ENCODE measurements at regions not wholly inside any gene's neighbourhood (a gene's known extent, or its start where the extent isn't known, plus 50 kb on each side); places are given as distances from the start of the nearest gene placed in this dataset.

DNA sequence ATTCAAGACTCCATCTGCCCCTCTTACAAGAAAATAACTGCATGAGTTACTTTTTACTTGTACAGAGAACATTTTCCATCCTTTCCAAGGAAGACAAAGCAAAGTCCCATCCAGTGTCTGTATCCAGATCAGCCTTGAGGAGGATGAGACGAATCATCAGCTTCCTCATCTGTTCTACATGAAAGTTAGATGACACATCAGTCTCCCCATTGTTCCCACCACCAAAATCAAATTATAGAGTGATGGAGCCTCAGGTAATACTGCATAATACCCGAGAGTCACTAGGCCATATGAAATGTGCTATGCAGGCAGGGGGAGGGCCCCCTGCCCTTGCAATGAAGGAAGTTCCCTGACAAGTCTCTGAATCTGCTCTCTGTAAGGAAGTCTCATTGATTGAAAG lies 1244.6 kb upstream of the SLC10A2 start:
- H3K36me3 Mint-ChIP-seq (ENCODE audit: low read depth) = no peaks in the 10 kb centered on the region
- DNase-seq = no peak
- H3K4me1 Mint-ChIP-seq (ENCODE audit: low read depth) = no peaks in the 10 kb centered on the region
- TF ChIP-seq, protein P1, sequence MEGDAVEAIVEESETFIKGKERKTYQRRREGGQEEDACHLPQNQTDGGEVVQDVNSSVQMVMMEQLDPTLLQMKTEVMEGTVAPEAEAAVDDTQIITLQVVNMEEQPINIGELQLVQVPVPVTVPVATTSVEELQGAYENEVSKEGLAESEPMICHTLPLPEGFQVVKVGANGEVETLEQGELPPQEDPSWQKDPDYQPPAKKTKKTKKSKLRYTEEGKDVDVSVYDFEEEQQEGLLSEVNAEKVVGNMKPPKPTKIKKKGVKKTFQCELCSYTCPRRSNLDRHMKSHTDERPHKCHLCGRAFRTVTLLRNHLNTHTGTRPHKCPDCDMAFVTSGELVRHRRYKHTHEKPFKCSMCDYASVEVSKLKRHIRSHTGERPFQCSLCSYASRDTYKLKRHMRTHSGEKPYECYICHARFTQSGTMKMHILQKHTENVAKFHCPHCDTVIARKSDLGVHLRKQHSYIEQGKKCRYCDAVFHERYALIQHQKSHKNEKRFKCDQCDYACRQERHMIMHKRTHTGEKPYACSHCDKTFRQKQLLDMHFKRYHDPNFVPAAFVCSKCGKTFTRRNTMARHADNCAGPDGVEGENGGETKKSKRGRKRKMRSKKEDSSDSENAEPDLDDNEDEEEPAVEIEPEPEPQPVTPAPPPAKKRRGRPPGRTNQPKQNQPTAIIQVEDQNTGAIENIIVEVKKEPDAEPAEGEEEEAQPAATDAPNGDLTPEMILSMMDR (IDR thresholded peaks at IDR 0.05) = no peak
- no peak overlapping the region for H3K27ac Mint-ChIP-seq
- H3K4me3 Mint-ChIP-seq = no peak overlapping the region
- peaks cover 32% of the 10 kb centered on the region for H3K9me3 Mint-ChIP-seq
- no peaks in the 10 kb centered on the region for H3K27me3 Mint-ChIP-seq (ENCODE audit: insufficient read depth)

DNA sequence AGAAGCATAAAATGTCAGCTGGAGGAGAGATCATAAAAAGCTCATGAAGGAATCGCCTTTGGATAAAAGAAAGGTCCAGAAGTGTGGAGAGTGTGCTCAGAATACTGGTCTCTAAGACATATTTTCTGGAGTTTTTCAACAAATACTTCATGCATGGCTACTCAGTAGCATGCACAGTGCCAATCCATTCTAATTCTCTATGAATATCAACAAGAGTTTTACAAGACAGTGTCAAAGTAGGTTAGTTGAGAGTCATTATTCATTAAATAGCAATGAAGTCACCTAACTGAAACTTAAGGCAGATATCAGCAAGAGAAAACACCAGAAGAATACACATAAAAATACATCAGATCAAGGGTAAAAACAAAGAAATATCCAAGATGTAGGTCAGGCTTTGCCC lies 1243.2 kb upstream of the SLC10A2 start:
- DNase-seq = no peak
- Mint-ChIP-seq H3K36me3 (ENCODE audit: low read depth) (no peaks in the 10 kb centered on the region), H3K27me3 (ENCODE audit: insufficient read depth) (no peaks in the 10 kb centered on the region), H3K4me3 (no peak overlapping the region), H3K9me3 (peaks cover 41% of the 10 kb centered on the region), H3K27ac (no peak overlapping the region), H3K4me1 (ENCODE audit: low read depth) (no peaks in the 10 kb centered on the region)
- TF ChIP-seq, protein P1 (IDR thresholded peaks at IDR 0.05) = no peak

DNA sequence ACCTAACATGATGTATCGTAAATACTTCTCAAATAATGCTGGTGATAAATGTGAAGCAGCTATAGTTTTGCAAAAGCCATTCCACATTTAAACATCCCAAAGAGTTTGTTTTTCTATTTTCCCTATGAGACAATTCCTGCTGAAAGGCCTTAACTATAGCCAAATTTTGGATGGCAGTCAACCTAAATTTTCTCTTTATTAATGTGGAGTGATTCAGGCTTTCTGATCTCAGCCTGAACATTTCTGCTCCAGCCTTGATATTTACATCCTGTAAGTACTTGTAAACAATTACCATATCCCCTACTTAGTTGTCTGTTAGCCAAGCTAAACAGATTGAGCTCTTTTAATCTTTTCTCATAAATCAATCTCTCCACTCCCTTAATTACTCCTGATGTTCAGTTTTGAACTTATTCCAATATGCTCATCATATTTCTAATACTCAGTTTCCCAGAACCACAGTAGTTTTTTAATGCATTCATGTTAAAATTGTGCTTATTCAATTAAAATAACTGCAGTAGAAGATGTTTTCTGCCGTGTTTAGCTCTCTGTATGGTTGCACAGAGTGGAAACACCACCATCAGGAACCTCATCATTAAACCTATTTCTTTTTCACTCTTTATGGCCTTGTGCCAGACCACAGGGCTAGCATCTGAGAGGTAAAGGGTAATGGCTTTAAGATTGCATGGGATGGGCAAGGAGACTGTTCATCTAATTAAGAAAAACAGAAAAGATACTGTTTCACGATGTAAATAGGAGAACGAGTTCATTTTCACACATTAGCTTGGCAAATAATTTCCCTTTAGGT lies 1235.2 kb upstream of the SLC10A2 start:
- H3K36me3 Mint-ChIP-seq (ENCODE audit: low read depth) = 0 out of 2 replicates have a peak, but pooled peaks cover 4% of the 10 kb centered on the region
- no peak overlapping the region for H3K4me3 Mint-ChIP-seq
- TF ChIP-seq, protein P1 (IDR thresholded peaks at IDR 0.05) = no peak
- no peaks in the 10 kb centered on the region for H3K4me1 Mint-ChIP-seq (ENCODE audit: low read depth)
- H3K27me3 Mint-ChIP-seq (ENCODE audit: insufficient read depth) = no peaks in the 10 kb centered on the region
- H3K9me3 Mint-ChIP-seq = peaks cover 24% of the 10 kb centered on the region
- DNase-seq = no peak
- no peak overlapping the region for H3K27ac Mint-ChIP-seq

DNA sequence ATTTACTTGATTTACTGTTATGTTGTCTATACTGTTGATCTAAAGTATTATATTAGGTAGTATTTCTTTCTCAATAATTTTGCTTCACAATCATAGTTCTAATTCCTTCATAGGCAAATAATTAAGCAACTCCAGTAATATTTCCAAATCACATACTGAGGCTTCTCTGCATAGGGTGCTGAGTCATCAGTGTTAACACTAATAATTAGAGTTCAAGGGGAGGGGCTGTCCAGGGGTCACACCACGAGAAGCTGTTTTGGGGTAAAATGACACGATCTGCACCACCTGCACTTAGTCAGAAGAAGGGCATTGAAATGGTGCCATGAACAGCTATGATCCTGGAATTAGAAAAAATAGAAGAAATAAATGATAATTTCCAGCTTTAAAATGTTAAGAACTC lies 1230.9 kb upstream of the SLC10A2 start:
- Mint-ChIP-seq H3K9me3 (peaks cover 25% of the 10 kb centered on the region), H3K4me1 (ENCODE audit: low read depth) (no peaks in the 10 kb centered on the region)

DNA sequence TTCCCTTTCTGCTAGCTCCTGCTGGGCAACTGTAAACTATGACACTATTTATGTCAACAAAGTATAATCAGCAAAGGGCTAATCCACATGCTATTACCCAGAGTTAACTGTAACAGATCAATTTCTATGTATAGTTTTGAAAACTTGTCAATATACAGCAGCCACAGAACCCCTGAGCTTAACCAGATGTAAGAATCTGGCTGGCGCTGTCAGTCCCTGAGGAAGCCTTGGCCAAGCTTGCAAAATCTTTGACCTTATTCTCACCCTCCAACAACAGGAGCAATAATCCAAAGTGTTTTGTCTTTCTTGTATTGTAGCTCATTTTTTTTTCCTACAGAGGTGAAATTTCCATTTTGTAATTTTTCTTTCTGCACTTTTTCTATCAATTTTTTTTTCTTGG lies 1230.1 kb upstream of the SLC10A2 start:
- no peak overlapping the region for H3K4me3 Mint-ChIP-seq

More for the DNA sequence above, 1230.9 kb upstream of the SLC10A2 start:
- TF ChIP-seq, protein P1 (IDR thresholded peaks at IDR 0.05) = no peak
- DNase-seq = no peak
- Mint-ChIP-seq H3K27me3 (ENCODE audit: insufficient read depth) (no peaks in the 10 kb centered on the region), H3K27ac (no peak overlapping the region), H3K36me3 (ENCODE audit: low read depth) (no peaks in the 10 kb centered on the region), H3K4me3 (no peak overlapping the region)

More for the DNA sequence above, 1230.1 kb upstream of the SLC10A2 start:
- Mint-ChIP-seq H3K27me3 (ENCODE audit: insufficient read depth) (no peaks in the 10 kb centered on the region), H3K27ac (no peak overlapping the region), H3K36me3 (ENCODE audit: low read depth) (no peaks in the 10 kb centered on the region), H3K4me1 (ENCODE audit: low read depth) (no peaks in the 10 kb centered on the region), H3K9me3 (peaks cover 28% of the 10 kb centered on the region)
- DNase-seq = no peak
- TF ChIP-seq, protein P1 (IDR thresholded peaks at IDR 0.05) = no peak
